HEK293 (cell line): ENCODE measurements at regions not wholly inside any gene's neighbourhood (a gene's known extent, or its start where the extent isn't known, plus 50 kb on each side); places are given as distances from the start of the nearest gene placed in this dataset.

ENCODE experiments used
- SALL2 ChIP-seq: fragments of 450-650 bp; formaldehyde crosslinking; IDR thresholded peaks from 2 replicates; pipeline ENCODE4 v1.5.0; 2017; ENCODE audit warnings: missing biosample characterization, mild to moderate bottlenecking, missing genetic modification characterization, borderline replicate concordance
- ZBTB7A ChIP-seq: fragments of 450-650 bp; formaldehyde crosslinking; IDR thresholded peaks from 2 replicates; pipeline ENCODE4 v1.5.1; 2016; ENCODE audit warnings: low read depth, missing biosample characterization, missing genetic modification characterization
- ZNF169 ChIP-seq: fragments of 450-650 bp; formaldehyde crosslinking; IDR thresholded peaks from 2 replicates; pipeline ENCODE4 v1.5.1; 2016; ENCODE audit warnings: missing biosample characterization, missing genetic modification characterization
- ZNF391 ChIP-seq: fragments of 450-650 bp; formaldehyde crosslinking; IDR thresholded peaks from 2 replicates; pipeline ENCODE4 v1.5.1; 2016; ENCODE audit warnings: low read depth, missing biosample characterization, missing genetic modification characterization, borderline replicate concordance
- ZNF530 ChIP-seq: fragments of 450-650 bp; formaldehyde crosslinking; IDR thresholded peaks from 2 replicates; pipeline ENCODE4 v1.5.1; 2016; ENCODE audit warnings: low read depth, missing biosample characterization, missing genetic modification characterization
- ZNF768 ChIP-seq: fragments of 450-650 bp; formaldehyde crosslinking; IDR thresholded peaks from 2 replicates; pipeline ENCODE4 v1.5.1; 2018; ENCODE audit warnings: missing biosample characterization, mild to moderate bottlenecking, missing genetic modification characterization
- ZNF830 ChIP-seq: fragments of 450-650 bp; IDR thresholded peaks from 2 replicates; pipeline ENCODE4 v1.5.0; 2018; ENCODE audit warnings: missing biosample characterization, missing genetic modification characterization, low read depth, mild to moderate bottlenecking, moderate library complexity
- TF ChIP-seq, protein P1 (sequence below): fragments of 450-650 bp; formaldehyde crosslinking; IDR thresholded peaks from 2 replicates; pipeline ENCODE4 v1.5.1; 2016; ENCODE audit warnings: missing biosample characterization, missing genetic modification characterization
- TF ChIP-seq, protein P2 (sequence below): fragments of 450-650 bp; formaldehyde crosslinking; IDR thresholded peaks from 2 replicates; pipeline ENCODE4 v1.5.1; 2016; ENCODE audit warnings: missing biosample characterization, missing genetic modification characterization
- TF ChIP-seq, protein P3 (sequence below): fragments of 450-650 bp; formaldehyde crosslinking; IDR thresholded peaks from 2 replicates; pipeline ENCODE4 v1.5.1; 2016; ENCODE audit warnings: missing biosample characterization, missing genetic modification characterization
- TF ChIP-seq, protein P4 (sequence below): fragments of 450-650 bp; formaldehyde crosslinking; optimal IDR thresholded peaks from 2 replicates; pipeline ENCODE3; 2016; ENCODE audit warnings: missing biosample characterization, mild to moderate bottlenecking, missing genetic modification characterization

DNA sequence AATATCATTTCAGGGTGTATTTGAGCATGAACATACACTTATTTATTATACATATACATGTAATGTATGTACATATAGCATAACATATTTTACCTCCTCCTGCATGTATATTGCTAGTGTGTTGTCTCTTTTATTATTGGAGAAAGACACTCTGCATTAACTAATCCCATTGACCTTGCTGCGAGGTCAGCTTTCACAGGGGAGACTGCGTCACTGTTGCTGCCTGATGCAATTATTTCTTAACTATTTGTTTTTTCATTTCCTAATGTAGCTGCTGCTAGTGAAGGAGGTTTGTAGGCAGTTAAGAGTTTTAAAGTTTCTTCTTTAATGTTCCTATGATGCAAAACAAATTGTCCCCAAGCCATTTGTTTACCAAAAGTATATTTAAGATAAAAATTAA lies 185.4 kb upstream of the CNTN5 start:
- TF ChIP-seq, protein P1, sequence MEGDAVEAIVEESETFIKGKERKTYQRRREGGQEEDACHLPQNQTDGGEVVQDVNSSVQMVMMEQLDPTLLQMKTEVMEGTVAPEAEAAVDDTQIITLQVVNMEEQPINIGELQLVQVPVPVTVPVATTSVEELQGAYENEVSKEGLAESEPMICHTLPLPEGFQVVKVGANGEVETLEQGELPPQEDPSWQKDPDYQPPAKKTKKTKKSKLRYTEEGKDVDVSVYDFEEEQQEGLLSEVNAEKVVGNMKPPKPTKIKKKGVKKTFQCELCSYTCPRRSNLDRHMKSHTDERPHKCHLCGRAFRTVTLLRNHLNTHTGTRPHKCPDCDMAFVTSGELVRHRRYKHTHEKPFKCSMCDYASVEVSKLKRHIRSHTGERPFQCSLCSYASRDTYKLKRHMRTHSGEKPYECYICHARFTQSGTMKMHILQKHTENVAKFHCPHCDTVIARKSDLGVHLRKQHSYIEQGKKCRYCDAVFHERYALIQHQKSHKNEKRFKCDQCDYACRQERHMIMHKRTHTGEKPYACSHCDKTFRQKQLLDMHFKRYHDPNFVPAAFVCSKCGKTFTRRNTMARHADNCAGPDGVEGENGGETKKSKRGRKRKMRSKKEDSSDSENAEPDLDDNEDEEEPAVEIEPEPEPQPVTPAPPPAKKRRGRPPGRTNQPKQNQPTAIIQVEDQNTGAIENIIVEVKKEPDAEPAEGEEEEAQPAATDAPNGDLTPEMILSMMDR = no peak
- TF ChIP-seq ZNF830 (tag by site-specific recombination) (no peak), ZBTB7A (no peak), SALL2 (tag by site-specific recombination) (no peak), ZNF169 (tag by site-specific recombination) (no peak), ZNF391 (tag by site-specific recombination) (no peak), ZNF530 (no peak), ZNF768 (no peak)
- TF ChIP-seq, protein P2, sequence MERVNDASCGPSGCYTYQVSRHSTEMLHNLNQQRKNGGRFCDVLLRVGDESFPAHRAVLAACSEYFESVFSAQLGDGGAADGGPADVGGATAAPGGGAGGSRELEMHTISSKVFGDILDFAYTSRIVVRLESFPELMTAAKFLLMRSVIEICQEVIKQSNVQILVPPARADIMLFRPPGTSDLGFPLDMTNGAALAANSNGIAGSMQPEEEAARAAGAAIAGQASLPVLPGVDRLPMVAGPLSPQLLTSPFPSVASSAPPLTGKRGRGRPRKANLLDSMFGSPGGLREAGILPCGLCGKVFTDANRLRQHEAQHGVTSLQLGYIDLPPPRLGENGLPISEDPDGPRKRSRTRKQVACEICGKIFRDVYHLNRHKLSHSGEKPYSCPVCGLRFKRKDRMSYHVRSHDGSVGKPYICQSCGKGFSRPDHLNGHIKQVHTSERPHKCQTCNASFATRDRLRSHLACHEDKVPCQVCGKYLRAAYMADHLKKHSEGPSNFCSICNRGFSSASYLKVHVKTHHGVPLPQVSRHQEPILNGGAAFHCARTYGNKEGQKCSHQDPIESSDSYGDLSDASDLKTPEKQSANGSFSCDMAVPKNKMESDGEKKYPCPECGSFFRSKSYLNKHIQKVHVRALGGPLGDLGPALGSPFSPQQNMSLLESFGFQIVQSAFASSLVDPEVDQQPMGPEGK (tag by site-specific recombination) = no peak
- TF ChIP-seq, protein P3, sequence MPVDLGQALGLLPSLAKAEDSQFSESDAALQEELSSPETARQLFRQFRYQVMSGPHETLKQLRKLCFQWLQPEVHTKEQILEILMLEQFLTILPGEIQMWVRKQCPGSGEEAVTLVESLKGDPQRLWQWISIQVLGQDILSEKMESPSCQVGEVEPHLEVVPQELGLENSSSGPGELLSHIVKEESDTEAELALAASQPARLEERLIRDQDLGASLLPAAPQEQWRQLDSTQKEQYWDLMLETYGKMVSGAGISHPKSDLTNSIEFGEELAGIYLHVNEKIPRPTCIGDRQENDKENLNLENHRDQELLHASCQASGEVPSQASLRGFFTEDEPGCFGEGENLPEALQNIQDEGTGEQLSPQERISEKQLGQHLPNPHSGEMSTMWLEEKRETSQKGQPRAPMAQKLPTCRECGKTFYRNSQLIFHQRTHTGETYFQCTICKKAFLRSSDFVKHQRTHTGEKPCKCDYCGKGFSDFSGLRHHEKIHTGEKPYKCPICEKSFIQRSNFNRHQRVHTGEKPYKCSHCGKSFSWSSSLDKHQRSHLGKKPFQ = no peak
- TF ChIP-seq, protein P4, sequence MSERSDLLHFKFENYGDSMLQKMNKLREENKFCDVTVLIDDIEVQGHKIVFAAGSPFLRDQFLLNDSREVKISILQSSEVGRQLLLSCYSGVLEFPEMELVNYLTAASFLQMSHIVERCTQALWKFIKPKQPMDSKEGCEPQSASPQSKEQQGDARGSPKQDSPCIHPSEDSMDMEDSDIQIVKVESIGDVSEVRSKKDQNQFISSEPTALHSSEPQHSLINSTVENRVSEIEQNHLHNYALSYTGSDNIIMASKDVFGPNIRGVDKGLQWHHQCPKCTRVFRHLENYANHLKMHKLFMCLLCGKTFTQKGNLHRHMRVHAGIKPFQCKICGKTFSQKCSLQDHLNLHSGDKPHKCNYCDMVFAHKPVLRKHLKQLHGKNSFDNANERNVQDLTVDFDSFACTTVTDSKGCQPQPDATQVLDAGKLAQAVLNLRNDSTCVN (tag by site-specific recombination) = no peak
